HepG2 (cell line): ENCODE measurements at regions not wholly inside any gene's neighbourhood (a gene's known extent, or its start where the extent isn't known, plus 50 kb on each side); places are given as distances from the start of the nearest gene placed in this dataset.

Experiments used
- ATAC-seq: fragments of 200-7000 bp; cut with Tn5 transposase; 3 replicates; pipeline ENCODE4 v1.9.1; 2020; ENCODE audit warnings: mild to moderate bottlenecking, moderate library complexity
- BruUV-seq: library from RNA; stranded (reverse); fragments of 400-500 nt; replicated peaks from 2 replicates; lab custom pipeline; 2021; lab: Mats Ljungman, UMichigan
- CTCF ChIA-PET: fragments of 300-600 bp; formaldehyde crosslinking; extraction: SDS; loops from one replicate; lab custom pipeline; 2021; ENCODE audit warnings: low total read pairs, inconsistent platforms, low intra/inter-chr PET ratio; lab: Yijun Ruan, JAX
- POLR2A ChIA-PET: fragments of 350-600 bp; sonication (Branson Sonifier 250); formaldehyde crosslinking; loops from one replicate; lab custom pipeline; 2020; ENCODE audit warnings: antibody characterized with exemption, inconsistent platforms; lab: Yijun Ruan, JAX
- DNase-seq: peaks from one replicate; pipeline ENCODE4 v3.0.0-alpha.2; 2015; ENCODE audit warnings: low spot score
- FAIRE-seq: peaks from 3 replicates; lab custom pipeline; 2011; peaks lifted over from hg19 to GRCh38; lab: Jason Lieb, UNC
- H2AFZ ChIP-seq: one replicate; pipeline ENCODE4 v1.6.1; 2011; ENCODE audit warnings: low read length, inconsistent platforms
- H3K27ac ChIP-seq: fragments of 300-600 bp; 3 replicates; pipeline ENCODE4 v1.8.0; 2011; ENCODE audit warnings: mixed run types, mild to moderate bottlenecking, mixed read lengths, low read length, inconsistent platforms; ENCODE audit not compliant: insufficient read depth; ENCODE audit errors: extremely low read length
- H3K27me3 ChIP-seq, 2 experiments: fragments of 200-600 bp in 1 of 2; 2 replicates in 1 of 2; 3 replicates in 1 of 2; pipeline versions ENCODE4 v1.6.0 to v1.8.0; 2011; ENCODE audit warnings: low read length in 2 of 2, mild to moderate bottlenecking in 2 of 2, moderate library complexity in 2 of 2, inconsistent platforms in 1 of 2; ENCODE audit not compliant: insufficient read depth in 2 of 2, control insufficient read depth in 1 of 2
- H3K36me3 ChIP-seq, 2 experiments: fragments of 200-600 bp in 1 of 2; replicated peaks in 1 of 2; 2 replicates in 1 of 2; 3 replicates in 1 of 2; pipeline versions ENCODE4 v1.5.1 to v1.8.0; 2011; ENCODE audit warnings: low read length in 2 of 2, inconsistent platforms in 1 of 2; ENCODE audit not compliant: insufficient read depth in 2 of 2, control insufficient read depth in 1 of 2
- H3K4me1 ChIP-seq: 2 replicates; pipeline ENCODE4 v1.5.1; 2012; ENCODE audit warnings: low read length, inconsistent platforms; ENCODE audit not compliant: insufficient read depth
- H3K4me2 ChIP-seq: 2 replicates; pipeline ENCODE4 v1.6.0; 2011; ENCODE audit warnings: low read depth, low read length, inconsistent platforms
- H3K4me3 ChIP-seq, 3 experiments: fragments of 200-600 bp in 1 of 3; sonication (generic), shearing (Covaris generic) in 1 of 3; replicated peaks in 1 of 3; 2 replicates each; pipeline ENCODE4 v1.5.1; 2011 to 2016; ENCODE audit warnings: low read length in 3 of 3, inconsistent platforms in 2 of 3, low read depth in 2 of 3, mild to moderate bottlenecking in 2 of 3, control low read depth in 1 of 3, mixed read lengths in 1 of 3; ENCODE audit not compliant: insufficient read depth in 1 of 3
- H3K79me2 ChIP-seq: one replicate; pipeline ENCODE4 v1.6.1; 2011; ENCODE audit warnings: low read length, inconsistent platforms; ENCODE audit not compliant: insufficient read depth
- H3K9ac ChIP-seq: 2 replicates; pipeline ENCODE4 v1.6.0; 2011; ENCODE audit warnings: mild to moderate bottlenecking, low read depth, low read length, inconsistent platforms; ENCODE audit not compliant: insufficient read depth
- H3K9me3 ChIP-seq: 2 replicates; pipeline ENCODE4 v1.5.1; 2012; ENCODE audit warnings: mild to moderate bottlenecking, low read length
- H4K20me1 ChIP-seq: 2 replicates; pipeline ENCODE4 v1.6.0; 2011; ENCODE audit warnings: inconsistent platforms, mild to moderate bottlenecking, low read length, moderate library complexity; ENCODE audit not compliant: insufficient read depth
- EZH2 ChIP-seq: conservative IDR thresholded peaks from 2 replicates; pipeline ENCODE4 v1.6.1; 2012; ENCODE audit warnings: mild to moderate bottlenecking, low read depth, low read length, moderate library complexity
- HNF1B ChIP-seq: sonication (generic); formaldehyde crosslinking; IDR thresholded peaks from 2 replicates; pipeline ENCODE4 v1.5.1; 2020; ENCODE audit warnings: mild to moderate bottlenecking, moderate library complexity, missing genetic modification reagents
- KAT7 ChIP-seq: IDR thresholded peaks from 2 replicates; pipeline ENCODE4 v1.6.1; 2018; ENCODE audit warnings: borderline replicate concordance, missing compliant biosample characterization
- MTA3 ChIP-seq: sonication (generic); formaldehyde crosslinking; IDR thresholded peaks from 2 replicates; pipeline ENCODE4 v1.4.0; 2020; ENCODE audit warnings: missing genetic modification reagents
- NR2F6 ChIP-seq, 2 experiments: IDR thresholded peaks; 2 replicates each; pipeline ENCODE4 v1.6.1; 2016; ENCODE audit warnings: antibody characterized with exemption in 1 of 2, mild to moderate bottlenecking in 1 of 2
- RCOR2 ChIP-seq: IDR thresholded peaks from 2 replicates; pipeline ENCODE4 v1.6.1; 2016; ENCODE audit warnings: missing biosample characterization, missing genetic modification reagents
- SMARCE1 ChIP-seq: fragments of 450-650 bp; IDR thresholded peaks from 2 replicates; pipeline ENCODE4 v1.6.1; 2017; ENCODE audit warnings: borderline replicate concordance
- TRAFD1 ChIP-seq: sonication (generic); formaldehyde crosslinking; IDR thresholded peaks from 2 replicates; pipeline ENCODE4 v1.5.1; 2020; ENCODE audit warnings: missing genetic modification reagents, mild to moderate bottlenecking, borderline replicate concordance
- ZBTB10 ChIP-seq: sonication (generic); formaldehyde crosslinking; IDR thresholded peaks from 2 replicates; pipeline ENCODE4 v1.4.0; 2020; ENCODE audit warnings: missing genetic modification reagents, borderline replicate concordance
- ZBTB42 ChIP-seq: sonication (generic); formaldehyde crosslinking; IDR thresholded peaks from 2 replicates; pipeline ENCODE4 v1.5.0; 2020; ENCODE audit warnings: mild to moderate bottlenecking, missing genetic modification reagents
- ZKSCAN1 ChIP-seq: fragments of 150-350 bp; IDR thresholded peaks from 2 replicates; pipeline ENCODE4 v1.6.1; 2014; ENCODE audit warnings: low read length
- ZNF333 ChIP-seq: sonication (generic); formaldehyde crosslinking; IDR thresholded peaks from 2 replicates; pipeline ENCODE4 v1.4.0; 2020; ENCODE audit warnings: mild to moderate bottlenecking, missing genetic modification reagents, borderline replicate concordance
- ZNF354B ChIP-seq: sonication (generic); formaldehyde crosslinking; IDR thresholded peaks from 2 replicates; pipeline ENCODE4 v1.8.0; 2022; ENCODE audit warnings: mild to moderate bottlenecking, missing genetic modification reagents
- ZNF501 ChIP-seq: sonication (generic); formaldehyde crosslinking; IDR thresholded peaks from 2 replicates; pipeline ENCODE4 v1.5.1; 2020; ENCODE audit warnings: mild to moderate bottlenecking, moderate library complexity, missing genetic modification reagents
- ZNF781 ChIP-seq: sonication (generic); formaldehyde crosslinking; IDR thresholded peaks from 2 replicates; pipeline ENCODE4 v1.5.1; 2020; ENCODE audit warnings: borderline replicate concordance, mild to moderate bottlenecking, missing genetic modification reagents; ENCODE audit errors: not compliant biosample characterization
- WGBS: methylation state at CpG from one replicate; pipeline ENCODE4 v1.1.6; 2017; ENCODE audit warnings: low lambda C conversion rate; 5-methylcytosine and 5-hydroxymethylcytosine counted together
- in situ Hi-C: cut with HindIII; loops from 2 replicates; pipeline ENCODE4 v1.10.0; 2017; ENCODE audit warnings: low pct_unique_long_range_greater_than_20kb; ENCODE audit not compliant: extremely low pct_ligation_motif_present
- intact Hi-C: fragments of 100-400 bp; cut with micrococcal nuclease; formaldehyde crosslinking; loops from one replicate; pipeline ENCODE4 v1.10.0; 2022; ENCODE audit not compliant: unreplicated experiment

- no peak overlapping the region for H3K4me3 ChIP-seq
- H3K4me2 ChIP-seq = no peak overlapping the region
- intact Hi-C loops = no loop called here
- no TSS peak for BruUV-seq
- ATAC-seq (no peak), DNase-seq (no peak), FAIRE-seq (no peak)
- in situ Hi-C loops = no loop called here
- no peak for TF ChIP-seq RCOR2
- TF ChIP-seq ZBTB10 (CRISPR knock-in tag) = no peak
- no peak for TF ChIP-seq KAT7 (CRISPR knock-in tag)
- no peak for TF ChIP-seq ZKSCAN1
- H4K20me1 ChIP-seq = no peaks in the 10 kb centered on the region
- H3K79me2 ChIP-seq = no peaks in the 10 kb centered on the region
- H3K9me3 ChIP-seq = no peaks in the 10 kb centered on the region
- H3K9ac ChIP-seq = no peak overlapping the region
- POLR2A ChIA-PET = no interaction called here
- no peaks in the 10 kb centered on the region for H3K27me3 ChIP-seq
- no peak overlapping the region for H3K27ac ChIP-seq
- H2AFZ ChIP-seq = no peak overlapping the region
- no peaks in the 10 kb centered on the region for H3K4me1 ChIP-seq
- CTCF ChIA-PET = no interaction called here
- WGBS = 33% methylated on average over 3 of the region's 5 CpGs
- no peaks in the 10 kb centered on the region for H3K36me3 ChIP-seq
Observed at GRCh38 chrX:6695717-6696116, 160.8 kb upstream of the VCX3A start.

DNA sequence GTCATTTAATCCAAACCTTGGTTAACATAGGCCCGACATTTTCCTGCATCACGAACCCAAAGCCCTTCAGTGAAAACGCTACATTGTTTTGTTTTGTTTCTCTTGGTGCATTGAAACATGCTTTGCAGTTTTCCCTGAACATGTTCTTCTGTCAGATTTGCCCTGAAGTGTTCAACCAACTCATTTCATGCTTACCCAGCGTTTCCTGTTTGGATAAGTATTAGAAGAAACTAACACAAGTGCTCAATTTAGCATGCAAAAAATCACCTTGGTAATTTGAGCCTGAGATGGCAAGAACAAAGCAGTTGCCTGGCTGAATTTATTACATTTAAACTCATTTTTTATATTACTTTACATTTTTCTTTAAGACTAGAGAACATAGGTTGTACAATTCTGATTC is 160.1 kb upstream of the VCX3A start:
- no peak overlapping the region for H3K27ac ChIP-seq
- ChIA-PET POLR2A (no interaction called here), CTCF (no interaction called here)
- ATAC-seq (no peak), FAIRE-seq (no peak), DNase-seq (no peak)
- in situ Hi-C loops = no loop called here
- H3K27me3 ChIP-seq = no peaks in the 10 kb centered on the region
- no peaks in the 10 kb centered on the region for H3K79me2 ChIP-seq
- no peak overlapping the region for H3K9ac ChIP-seq
- H2AFZ ChIP-seq = no peak overlapping the region
- H3K4me3 ChIP-seq = no peak overlapping the region
- intact Hi-C loops = no loop called here
- H3K4me1 ChIP-seq = no peaks in the 10 kb centered on the region
- H3K36me3 ChIP-seq = no peaks in the 10 kb centered on the region
- H4K20me1 ChIP-seq = no peaks in the 10 kb centered on the region
- 2% methylated on average over 4 of the region's 4 CpGs for WGBS
- H3K9me3 ChIP-seq = no peaks in the 10 kb centered on the region
- H3K4me2 ChIP-seq = no peak overlapping the region
- no TSS peak for BruUV-seq
- TF ChIP-seq ZBTB42 (CRISPR knock-in tag) (no peak), SMARCE1 (no peak), ZNF781 (no peak), HNF1B (CRISPR knock-in tag) (no peak), MTA3 (CRISPR knock-in tag) (no peak), ZNF333 (no peak), ZNF501 (no peak), EZH2 (no peak), TRAFD1 (CRISPR knock-in tag) (no peak), NR2F6 (IDR thresholded peaks at IDR 0.05) (no peak), NR2F6 (CRISPR knock-in tag; IDR thresholded peaks at IDR 0.05) (no peak), ZNF354B (CRISPR knock-in tag) (no peak)
